Amniotic stem cell (primary cell): ENCODE measurements at regions not wholly inside any gene's neighbourhood (a gene's known extent, or its start where the extent isn't known, plus 50 kb on each side); places are given as distances from the start of the nearest gene placed in this dataset.
"Not testable (repeated sequence)": the region's sequence is repeated elsewhere in the genome, so short reads cannot be mapped to it uniquely, and the experiment has no call there.

Experiments
- DNase-seq: peaks from one replicate; lab custom pipeline; 2025; lab: John Stamatoyannopoulos, UW

DNA sequence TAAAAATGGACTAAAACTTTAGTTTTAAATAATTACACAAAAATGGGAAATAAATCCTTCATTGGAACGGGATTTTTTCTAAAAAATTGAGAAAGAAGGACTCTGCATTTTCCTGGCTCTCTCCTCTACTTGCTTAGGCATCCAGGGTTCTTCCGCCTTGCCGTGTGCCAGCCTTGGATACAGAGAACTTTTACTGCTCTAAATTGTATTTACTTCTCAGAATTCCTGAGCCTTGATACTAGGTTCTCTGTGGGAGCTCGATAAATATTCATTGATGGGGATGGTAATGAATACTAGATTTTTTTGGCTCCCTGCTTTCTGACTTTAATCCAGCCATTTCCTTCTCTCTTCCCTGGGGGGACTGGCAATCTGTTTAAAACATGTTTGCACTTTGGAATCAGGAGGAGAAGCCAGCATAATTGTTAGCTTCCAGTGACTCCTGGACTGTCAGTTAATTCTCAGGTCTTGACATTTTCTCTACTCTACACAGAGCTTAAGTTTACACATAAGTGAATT is 746.1 kb upstream of the LRRTM1 start:
- DNase-seq: no peak

DNA sequence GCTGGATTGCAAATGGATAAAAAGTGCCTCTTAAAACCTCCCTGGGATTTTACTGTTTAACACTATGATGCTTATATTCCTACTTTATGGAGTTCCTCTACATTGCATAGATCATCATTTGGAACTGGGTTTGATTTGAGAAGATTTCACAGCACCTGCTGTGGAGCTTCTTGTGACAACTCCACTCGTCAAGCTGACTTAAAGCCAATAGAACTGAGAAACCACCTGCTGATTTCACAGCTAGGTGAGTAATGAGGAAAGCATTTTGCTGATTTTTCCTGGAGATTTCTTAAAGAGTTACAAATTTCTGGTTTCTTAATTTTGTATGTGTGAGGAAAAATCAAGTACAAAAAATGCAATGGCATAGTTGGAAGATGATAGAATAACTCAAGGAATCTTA is 739.1 kb upstream of the LRRTM1 start:
- DNase-seq: no peak

DNA sequence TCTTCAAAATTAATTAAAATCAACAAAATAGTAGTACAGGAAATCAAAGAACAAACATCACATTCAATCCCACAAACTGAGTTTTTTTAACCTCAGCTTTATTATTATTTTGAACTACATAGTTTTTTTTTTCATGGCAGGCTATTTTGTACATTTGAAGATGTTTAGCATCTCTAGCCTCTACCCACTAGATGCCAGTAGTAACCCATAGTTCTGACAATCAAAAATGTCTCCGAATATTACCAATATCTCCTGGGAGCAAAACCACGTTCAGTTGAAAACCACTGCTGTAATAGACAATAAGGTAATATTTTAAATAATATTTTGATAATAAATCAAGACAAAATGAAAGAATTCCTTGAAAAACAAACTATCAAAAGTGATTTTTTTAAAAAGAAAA is 702.6 kb upstream of the LRRTM1 start:
- no peak for DNase-seq

DNA sequence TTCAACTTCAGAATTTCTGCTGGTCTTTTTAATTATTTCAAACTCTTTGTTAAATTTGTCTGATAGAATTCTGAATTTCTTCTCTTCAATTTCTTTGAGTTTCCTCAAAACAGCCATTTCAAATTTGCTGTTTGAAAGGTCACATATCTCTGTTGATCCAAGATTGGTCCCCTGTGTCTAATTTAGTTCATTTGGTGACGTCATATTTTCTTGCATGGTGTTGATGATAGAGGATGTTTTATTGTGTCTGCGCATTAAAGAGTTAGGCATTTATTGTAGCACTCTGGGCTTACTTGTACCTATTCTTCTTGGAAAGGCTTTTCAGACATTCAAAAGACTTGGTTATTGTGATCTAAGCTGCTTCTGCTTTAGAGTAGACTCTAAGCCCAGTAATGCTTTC is 698.4 kb upstream of the LRRTM1 start:
- DNase-seq: no peak

DNA sequence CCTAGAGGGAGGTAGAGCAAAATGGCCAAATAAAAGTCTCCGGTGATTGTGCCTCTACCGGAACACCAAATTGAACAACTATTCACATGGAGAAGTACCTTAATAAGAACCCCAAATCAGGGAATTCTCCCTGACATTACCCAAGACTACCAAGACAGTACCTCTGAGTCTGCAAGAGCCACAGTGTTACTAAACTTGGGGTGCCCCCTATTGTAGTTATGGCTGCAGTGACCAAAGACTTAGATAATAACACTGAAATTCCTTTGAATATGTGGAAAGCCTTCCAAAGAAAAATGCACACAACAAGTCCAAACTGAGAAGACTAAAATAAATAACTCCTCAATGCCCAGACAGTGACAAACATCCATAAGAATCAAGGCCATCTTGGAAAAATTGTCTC is 682.9 kb upstream of the LRRTM1 start:
- DNase-seq: no peak

DNA sequence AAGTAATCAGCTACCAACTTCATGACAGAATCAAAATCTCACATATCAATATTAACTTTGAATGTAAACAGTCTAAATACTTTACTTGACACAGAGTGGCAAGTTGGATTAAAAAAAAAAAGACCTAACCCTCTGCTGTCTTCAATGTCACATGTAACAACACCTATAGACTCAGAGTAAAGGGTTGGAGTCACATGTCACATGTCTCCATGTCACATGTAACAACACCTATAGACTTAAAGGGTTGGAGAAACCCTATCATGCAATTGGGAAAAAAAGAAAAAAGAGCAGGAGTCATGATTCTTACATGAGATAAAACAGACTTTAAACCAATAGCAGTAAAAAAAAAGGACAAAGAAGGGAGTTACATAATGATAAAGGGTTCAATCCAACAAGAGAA is 665.3 kb upstream of the LRRTM1 start:
- no peak for DNase-seq

DNA sequence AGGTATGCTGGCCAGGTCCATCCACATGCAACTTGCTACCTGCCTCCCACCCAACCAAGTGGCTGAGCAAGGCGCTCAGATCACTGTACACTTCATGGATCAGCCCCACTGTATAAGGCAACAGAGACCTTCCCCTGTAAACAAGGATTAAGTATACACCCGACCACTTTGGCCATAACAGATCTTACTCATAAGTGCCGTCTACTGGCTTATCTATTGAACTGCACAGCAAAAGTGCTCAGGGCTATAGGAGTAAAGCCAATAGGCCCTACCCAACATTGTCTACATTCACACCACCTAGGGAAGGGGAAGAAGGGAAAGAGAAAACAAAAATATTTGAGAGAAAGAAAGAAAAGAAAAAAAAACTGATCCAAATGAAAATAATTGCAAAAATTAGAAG is 663.9 kb upstream of the LRRTM1 start:
- no peak for DNase-seq

DNA sequence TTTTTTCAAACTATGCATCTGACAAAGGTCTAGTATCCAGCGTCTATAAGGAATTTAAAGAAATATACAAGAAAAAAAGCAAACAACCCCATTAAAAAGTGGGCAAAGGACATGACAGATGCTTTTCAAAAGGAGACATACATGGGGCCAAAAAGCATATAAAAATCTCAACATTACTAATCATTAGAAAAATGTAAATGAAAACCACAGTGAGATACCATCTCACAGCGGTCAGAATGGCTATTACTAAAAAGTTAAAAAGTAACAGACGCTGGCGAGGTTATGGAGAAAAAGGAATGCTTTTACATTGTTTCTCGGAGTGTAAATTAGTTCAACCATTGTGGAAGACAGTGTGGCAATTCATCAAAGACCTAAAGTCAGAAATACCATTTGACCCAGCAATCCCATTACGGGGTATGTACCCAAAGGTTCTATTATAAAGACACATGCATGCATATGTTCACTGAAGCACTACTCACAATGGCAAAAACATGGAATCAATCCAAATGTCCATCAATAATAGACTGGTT is 643.1 kb upstream of the LRRTM1 start:
- no peak for DNase-seq

DNA sequence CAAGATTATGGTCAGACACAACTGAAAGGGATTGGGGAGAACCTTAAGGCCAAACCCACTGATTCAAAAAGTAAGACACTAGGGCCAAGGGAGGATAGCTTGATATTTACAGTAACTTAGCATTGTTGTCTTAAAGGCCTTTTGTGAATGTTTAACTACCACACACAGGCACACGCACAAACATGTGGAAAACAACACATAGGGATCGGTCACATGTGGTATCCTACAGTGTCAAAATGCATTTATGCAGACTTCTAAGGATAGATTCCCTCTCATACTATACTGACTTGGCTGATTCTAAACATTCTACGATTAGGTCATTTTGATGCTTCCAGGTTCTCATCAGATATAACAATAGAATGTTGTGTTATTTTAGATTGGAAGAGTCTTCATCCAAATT is 638.9 kb upstream of the LRRTM1 start:
- DNase-seq: no peak

DNA sequence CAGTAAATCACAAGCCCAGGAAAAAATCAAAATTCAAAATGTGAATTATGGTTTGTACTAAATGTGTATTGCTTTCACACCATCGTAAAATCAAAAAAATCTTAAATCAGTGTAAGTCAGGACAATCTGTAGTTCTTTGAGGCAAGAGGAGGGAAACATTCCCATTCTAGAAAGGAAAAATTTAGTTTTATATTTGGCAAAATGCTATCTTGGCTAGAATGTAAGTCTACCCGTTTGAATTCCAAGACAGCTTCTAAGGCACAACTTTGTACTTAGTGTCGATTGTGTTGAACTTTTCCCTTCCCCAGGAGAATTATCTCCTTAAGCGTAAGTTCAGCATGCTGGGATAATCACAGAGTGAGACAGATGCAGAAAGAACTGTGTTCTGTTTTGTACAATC is 638.2 kb upstream of the LRRTM1 start:
- no peak for DNase-seq

DNA sequence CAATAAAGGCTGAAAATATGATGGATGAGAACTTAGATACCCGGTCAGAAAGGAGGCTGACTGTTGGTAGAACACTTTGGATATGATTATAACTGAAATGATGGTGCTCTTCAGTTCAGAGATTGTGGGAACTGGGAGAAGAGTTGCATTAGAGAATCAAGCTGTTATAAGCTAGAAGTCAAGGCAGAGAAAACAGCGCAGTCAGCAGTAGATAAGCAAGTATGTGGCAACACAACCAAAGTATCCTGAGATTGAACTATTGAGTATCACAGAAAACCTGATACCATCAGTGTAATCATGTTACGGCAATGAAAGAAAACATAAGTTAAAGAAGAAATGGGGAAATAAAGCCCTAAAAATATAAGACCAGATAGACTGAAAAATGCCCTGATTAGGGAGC is 633.9 kb upstream of the LRRTM1 start:
- no peak for DNase-seq

DNA sequence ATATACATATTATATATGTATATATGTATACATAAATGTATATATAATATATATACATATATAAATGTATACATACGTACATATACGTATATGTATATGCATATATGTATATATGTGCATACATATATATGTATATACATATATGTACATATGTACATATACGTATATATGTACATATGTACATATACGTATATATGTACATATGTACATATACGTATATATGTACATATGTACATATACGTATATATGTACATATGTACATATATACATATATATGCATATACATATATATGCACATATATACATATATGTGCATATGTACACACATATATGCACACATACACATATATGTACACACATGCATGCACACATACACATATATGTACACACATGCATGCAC is 627.3 kb upstream of the LRRTM1 start:
- DNase-seq: not testable (repeated sequence)

DNA sequence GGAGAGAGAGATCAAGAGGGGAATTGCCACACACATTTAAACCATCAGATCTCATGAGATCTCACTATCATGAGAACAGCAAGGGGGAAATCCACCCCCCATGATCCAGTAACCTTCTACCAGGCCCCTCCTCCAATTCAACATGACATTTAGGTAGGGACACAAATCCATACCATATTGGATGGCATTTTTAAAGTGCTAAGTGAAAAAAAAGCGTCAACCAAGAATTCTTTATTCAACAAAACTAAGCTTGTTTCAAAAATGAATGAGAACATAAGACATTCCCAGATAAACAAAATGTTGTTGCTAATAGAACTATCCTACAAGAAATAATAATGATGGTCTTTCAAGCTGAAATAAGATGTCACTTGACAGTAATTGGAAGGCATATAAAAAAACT is 626.2 kb upstream of the LRRTM1 start:
- DNase-seq: no peak

DNA sequence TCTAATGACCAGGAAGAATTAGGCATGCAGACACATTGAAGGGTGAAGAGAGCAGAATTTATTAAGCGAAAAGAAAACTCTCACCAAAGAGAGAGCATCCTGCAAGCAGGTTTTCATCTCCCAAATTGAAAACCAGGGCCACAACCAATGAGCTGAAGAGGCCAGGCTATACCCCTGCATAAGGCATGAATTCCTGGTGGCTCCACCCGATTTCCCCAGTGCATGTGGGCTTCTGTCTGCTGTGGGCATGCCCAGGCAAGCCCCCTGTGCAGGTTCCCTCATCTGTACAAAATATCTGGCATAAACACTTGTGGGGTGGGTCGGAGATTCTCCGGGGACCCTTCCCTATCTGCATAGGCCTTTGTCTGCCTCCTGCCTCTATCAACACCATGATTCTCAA is 621.6 kb upstream of the LRRTM1 start:
- DNase-seq: no peak

DNA sequence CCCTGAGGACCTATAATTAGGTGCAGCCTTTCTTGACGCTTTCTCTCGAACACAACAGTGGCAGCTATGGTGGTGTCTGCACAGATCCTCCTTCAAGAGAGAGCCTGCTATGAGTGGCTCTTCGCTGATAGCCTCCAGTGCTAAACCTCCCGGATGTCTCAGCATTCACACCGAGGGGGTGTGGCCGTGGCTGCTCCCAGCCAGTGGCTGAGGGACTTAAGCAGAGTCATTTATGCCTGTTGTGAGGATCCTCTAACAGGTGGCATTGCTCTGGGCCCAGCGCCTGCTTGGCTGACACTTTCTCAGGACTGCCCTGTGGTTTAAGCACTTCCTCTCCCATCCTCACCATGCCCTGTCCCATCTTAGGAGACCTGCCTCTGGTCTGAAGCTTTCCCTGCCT is 592.0 kb upstream of the LRRTM1 start:
- DNase-seq: no peak

DNA sequence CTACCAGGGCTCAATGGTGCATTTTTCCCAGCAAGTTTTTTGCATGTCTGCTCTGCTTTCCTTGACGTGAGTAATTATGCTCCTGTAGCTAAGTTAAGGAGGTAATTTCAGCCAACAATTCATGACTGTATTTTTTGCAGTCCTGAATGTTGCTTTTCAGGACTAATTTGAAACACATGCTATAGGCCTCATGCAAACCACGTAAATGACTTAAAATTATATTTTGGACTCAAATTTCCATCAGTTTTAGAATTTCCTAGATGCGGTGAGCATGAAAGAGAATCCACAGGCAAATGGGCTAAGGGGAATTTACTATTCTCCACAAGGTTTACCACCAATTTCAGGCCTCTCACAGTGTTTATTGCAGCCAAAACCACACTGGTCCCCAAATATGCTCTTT is 589.9 kb upstream of the LRRTM1 start:
- DNase-seq: no peak

DNA sequence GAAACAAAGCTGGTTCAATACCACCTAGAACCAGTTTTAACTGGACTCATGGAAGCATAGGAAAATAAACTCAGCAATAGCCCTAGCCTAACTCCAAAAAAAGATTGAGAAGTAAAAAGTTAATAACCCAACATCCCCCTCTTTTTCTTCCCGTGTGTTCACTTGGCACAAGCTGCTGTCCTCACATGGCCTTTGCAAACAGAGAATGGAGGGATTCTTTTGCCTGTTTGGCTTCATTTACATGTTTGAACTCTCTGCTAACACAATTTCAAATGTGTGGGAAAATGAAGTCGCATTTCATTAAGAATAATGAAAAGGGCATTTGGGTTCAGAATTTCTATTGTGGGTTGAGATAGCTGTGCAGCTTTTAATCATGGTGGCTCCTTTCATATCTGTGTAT is 589.2 kb upstream of the LRRTM1 start:
- DNase-seq: no peak

DNA sequence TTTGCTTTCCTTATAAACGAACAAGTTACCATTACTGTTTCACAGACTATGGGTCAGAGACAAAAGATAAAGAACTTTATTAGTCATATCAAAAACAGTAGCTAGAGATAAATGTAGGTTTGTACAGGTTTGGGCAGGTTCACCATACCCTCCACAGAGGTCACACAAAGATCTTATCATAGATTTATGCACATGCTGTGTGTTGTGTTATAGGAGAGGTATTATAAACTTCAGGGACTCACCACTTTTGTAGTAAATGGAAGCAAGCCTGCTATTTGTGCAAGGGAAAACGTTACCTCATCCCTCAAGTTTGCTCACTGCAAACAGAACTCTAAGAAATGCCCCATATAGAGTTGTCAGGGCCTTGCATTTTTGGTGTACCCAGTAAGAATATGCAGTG is 584.5 kb upstream of the LRRTM1 start:
- DNase-seq: no peak

DNA sequence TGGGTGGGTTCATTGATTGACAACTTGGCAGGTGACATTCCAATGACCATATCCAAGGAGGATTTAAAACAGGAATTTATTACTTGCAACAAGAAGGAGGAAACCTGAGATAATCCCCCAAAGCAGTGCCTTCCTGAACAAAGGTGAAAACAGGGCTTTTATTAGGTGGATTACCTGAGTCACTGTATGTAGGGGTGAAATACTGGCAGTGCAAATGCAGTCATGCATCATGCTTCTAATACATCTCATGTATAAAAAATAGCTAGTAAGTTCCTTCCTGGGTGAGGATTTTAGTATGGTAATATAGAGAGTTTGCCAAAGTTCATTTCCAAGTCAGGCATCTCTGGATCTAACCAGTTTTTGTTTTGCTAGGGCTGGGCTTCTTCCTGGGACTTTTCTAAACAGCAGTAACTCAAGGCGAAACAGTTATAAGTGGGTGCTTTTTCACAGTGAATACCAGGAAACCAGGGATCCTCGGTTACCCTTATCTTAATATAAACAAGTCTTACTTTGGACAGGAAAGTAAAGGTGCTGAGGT is 583.4 kb upstream of the LRRTM1 start:
- DNase-seq: no peak

DNA sequence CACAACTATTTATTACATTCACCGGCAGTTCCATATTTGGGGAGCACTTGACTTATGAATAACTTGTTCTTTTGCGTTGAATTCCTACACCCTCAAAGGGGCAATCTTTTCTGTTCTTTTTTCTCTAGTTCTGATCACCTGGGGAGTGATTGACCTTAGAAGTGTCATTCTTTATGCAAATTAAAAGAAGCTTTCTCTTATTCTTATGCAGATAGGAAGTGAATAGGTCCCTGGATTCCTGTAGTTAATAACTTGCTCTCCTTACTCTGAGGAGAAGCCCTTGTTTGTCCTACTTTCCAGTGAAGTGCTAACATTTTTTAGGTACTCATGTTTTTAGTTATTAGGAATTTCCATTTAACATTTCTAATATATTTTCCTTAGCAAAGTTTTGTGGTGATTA is 569.8 kb upstream of the LRRTM1 start:
- DNase-seq: no peak

DNA sequence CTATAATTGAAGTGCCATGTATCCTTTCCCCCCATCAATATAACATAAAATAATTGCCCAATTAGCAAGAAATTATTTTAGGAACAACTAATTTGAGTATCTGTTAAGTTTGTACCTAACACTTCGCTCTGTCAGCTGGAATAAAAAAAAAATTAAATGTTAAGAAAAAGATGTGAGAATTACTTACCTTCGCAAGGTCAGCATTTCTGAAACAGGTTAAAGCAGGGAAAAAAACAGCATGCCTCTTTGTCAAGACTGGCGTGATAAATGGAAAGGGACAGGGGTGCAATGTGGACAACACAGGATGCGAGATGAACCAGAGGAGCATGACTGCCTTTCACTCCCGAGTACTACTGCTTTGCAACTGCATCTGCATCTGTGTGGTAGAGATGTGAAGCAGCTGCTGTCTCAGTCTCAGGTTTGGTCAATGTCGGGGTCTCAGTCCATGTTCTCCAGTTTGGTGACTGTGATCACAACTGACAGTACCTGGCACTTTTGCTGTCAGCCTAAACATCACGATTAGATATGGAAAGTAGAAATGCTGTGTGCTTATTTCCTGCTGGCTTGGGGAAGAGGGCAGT is 565.4 kb upstream of the LRRTM1 start:
- DNase-seq: no peak

DNA sequence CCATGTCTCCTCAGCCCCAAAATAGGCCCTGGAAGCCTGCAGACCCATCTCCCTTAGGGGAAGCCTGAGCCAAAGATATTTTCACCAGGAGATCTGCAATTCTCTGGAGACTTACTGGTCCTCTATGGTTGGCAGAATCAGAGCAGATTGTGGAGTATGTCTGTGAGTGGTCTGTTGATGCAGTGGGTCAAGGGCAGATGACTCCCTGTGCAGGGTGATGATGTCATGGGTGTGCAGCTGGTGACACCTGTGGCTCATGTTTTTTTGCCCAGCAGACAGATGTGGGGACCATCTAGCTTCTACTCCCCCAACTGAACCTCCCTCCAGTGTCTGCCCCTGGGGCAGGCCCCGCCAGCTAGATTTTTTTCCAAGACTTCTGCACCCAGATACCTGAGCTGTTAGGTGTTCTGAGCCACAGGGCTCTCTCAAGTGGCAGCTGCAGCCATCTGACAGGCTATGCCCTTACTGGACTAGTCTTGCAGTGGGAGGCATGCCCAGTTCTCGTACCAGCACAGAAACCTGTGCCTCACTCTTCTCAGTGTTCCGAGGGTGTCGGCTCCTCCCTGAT is 558.7 kb upstream of the LRRTM1 start:
- DNase-seq: no peak

DNA sequence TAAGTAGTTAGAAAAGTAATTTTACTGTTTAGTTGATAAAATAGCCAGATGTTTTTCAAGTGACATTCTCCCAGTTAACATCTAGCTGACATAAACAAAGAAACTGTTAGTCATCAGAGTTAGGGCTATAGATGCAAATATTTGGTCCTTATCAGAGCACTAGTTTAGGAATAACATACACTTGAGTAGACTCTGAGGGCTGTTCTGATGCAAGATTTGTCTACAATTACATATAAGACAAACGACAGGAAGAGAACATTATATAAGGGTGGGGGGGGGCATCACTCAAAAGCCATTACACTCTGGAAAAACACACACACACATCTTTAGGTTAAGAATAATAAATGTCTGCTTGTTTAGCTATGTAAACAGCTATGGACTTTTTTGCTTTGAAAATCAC is 554.4 kb upstream of the LRRTM1 start:
- DNase-seq: no peak

DNA sequence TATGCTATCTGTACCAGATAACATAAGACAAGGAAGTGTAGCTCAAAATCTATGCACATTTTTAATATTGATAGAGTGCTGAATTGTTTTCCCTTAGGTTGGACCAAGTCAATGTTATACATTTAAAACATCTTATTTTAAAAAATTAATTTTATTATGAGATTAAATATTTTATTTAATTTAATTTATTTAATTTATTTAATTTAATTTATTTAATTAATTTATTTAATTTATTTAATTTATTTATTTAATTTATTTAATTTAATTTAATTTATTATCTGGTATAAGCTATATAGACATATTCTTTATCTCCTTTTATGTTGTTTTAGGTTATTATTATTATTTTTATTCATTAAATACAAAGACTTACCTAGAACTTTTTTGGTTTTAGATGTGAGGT is 551.7 kb upstream of the LRRTM1 start:
- no peak for DNase-seq
